GM21737 (cell line): ENCODE measurements at regions not wholly inside any gene's neighbourhood (a gene's known extent, or its start where the extent isn't known, plus 50 kb on each side); places are given as distances from the start of the nearest gene placed in this dataset.
"Not testable (repeated sequence)": the region's sequence is repeated elsewhere in the genome, so short reads cannot be mapped to it uniquely, and the experiment has no call there.

Source experiments
- ATAC-seq: cut with Tn5 transposase; IDR thresholded peaks from one replicate; pipeline ENCODE4 v1.9.1; 2021; ENCODE audit warnings: mild to moderate bottlenecking, moderate library complexity; ENCODE audit not compliant: unreplicated experiment

DNA sequence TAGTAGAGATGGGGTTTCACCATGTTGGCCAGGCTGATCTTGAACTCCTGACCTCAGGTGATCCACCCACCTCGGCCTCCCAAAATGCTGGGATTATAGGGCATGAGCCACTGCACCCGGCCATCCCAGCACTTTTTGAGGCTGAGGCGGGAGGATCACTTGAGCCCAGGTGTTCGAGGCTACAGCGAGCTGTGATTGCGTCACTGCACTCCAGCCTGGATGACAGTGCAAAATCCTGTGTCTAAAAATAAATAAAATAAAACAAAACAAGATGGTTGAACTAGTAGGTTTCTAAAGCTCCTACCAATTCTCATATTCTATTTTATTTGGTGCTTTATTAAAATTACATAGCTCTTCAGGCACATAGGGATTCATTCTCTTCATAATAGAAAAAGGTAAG is 890.3 kb upstream of the AUTS2 start:
- ATAC-seq = no peak

DNA sequence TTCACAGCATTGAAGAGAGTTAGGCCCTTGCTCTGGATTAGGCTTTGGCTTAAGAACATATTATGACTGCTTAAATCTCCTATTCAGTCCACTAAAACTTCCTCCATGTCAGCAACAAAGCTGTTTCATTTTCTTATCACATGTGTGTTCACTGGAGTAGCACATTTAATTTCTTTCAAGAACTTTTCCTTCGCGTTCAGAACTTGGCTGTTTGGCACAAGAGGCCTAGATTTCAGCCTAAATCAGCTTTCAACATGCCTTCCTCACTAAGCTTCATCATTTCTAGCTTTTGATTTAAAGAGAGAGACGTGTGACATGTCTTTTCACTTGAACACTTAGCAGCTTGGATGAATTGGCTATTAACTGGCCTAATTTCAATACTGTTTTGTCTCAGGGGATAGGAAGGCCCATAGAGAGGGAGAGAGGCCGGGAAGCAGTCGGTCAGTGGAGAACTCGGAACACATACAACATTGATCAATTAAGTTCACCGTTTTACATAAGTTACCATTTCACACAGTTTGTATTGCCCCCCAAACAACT is 885.2 kb upstream of the AUTS2 start:
- ATAC-seq = no peak

DNA sequence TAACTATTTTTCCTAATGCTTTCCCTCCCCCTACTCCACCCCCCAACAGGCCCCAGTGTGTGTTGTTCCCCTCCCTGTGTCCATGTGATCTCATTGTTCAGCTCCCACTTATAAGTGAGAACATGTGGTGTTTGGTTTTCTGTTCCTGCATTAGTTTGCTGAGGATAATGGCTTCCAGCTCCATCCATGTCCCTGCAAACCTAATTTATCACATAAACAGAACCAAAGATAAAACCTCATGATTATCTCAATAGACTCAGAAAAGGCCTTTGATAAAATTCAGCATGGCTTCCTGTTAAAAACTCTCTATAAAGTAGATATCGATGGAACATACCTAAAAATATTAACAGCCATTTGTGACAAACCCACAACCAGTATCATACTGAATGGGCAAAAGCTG is 884.1 kb upstream of the AUTS2 start:
- ATAC-seq = not testable (repeated sequence)

DNA sequence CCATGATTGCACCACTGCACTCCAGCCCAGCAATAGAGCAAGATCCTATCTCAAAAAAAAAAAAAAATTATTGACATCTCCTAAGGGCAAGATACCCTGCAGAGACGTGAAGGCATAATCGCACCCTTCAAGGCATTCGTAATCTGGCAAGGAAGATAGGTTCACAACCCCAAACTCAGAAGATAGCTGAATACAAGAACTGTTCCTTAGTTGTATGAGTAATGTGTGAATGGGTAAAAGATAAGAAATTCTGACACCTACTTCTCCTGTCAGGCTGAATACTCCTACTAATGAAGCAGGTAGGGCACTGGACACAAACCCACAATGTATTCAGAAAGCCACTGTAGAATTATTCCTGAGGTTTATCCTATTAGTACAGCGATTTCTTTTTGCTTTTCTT is 882.4 kb upstream of the AUTS2 start:
- no peak for ATAC-seq

DNA sequence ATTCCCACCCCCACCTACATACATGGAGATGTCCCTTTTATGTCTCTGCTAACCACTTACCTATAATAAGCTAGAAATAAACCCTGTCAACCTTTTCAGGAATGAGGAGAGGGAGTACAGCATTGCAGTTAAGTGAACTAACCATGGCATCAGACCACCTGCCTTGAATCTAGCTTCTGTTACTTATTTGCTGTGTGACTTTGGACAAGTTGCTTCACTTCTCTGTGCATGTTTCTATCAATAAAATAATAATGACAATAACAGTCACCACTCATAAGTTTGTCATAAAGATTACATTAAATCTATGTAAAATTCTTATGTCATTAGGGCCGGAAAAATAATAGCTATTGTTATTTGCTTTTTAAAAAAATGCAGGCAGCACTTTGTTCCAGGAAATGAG is 881.1 kb upstream of the AUTS2 start:
- ATAC-seq = no peak

DNA sequence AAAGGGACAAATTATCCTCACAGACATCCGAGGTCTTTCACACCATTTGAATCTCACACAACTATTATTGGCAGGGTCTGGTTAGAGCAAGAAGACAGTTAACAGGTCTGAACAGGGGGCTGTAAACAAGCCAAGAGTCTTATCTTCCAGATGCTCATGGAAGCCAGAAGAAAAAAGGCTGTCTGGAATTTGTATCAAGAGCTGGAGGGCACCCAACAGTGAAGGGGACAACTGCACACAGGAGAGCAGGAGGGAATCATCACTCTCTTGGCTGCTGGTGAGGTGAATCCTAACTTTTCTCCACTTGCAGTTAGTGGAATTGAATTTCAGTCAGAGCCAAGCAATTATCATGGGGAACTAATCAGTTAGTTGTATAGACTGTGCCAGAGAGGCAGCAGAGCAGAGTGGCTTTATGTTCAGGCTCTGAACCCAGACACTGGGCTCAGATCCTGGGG is 880.2 kb upstream of the AUTS2 start:
- no peak for ATAC-seq

DNA sequence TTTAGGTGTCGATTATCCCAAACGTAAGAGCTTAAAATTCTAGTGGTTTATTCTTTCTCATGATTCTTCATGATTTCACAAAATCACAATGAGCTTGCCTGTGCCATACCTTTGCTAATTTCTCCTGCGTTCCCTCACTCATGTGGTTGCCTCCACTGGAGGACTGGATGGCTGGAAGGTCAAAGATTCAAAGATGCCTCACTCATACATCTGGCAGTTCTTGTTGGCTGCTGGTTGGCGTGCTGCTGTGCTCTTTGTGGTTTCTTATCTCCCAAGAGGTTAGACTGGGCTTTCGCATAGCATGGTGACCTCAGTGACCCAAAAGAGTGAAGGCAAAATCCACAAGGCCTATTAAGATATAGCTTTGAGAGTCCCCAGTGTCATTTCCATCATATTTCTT is 877.6 kb upstream of the AUTS2 start:
- ATAC-seq = no peak

DNA sequence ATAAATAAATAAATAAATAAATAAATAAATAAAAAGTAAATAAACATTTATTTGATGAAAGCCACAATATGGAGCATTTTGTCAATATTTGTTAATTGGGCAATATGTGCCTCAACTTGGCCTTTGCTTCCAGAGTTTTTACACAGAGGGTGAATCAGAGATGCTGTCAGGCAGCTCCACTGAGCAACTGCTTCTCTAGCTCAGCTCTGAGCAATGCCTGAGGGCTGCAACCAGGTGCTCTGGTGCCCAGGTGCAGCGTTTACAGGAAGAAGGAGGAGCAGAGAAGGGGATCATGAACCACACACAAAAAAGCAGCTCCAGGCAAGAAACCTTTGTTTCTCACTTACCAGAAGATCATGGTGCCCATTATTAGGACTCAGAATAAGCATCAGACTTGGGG is 876.2 kb upstream of the AUTS2 start:
- ATAC-seq = no peak

DNA sequence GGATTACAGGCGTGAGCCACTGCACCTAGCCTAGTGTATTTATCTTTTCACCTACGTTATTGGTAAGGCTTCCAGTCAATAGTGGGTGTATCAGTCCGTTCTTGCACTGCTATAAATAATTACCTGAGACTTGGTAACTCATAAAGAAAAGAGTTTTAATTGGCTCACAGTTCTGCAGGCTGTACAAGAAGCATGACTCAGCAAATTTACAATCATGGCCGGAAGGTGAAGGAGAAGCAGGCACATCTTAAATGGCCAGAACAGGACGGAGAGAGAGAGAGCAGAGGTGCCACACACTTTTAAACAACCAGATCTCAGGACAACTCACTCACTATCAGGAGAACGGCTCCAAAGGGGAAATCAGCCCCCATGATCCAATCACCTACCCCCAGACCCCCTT is 873.3 kb upstream of the AUTS2 start:
- ATAC-seq = no peak

DNA sequence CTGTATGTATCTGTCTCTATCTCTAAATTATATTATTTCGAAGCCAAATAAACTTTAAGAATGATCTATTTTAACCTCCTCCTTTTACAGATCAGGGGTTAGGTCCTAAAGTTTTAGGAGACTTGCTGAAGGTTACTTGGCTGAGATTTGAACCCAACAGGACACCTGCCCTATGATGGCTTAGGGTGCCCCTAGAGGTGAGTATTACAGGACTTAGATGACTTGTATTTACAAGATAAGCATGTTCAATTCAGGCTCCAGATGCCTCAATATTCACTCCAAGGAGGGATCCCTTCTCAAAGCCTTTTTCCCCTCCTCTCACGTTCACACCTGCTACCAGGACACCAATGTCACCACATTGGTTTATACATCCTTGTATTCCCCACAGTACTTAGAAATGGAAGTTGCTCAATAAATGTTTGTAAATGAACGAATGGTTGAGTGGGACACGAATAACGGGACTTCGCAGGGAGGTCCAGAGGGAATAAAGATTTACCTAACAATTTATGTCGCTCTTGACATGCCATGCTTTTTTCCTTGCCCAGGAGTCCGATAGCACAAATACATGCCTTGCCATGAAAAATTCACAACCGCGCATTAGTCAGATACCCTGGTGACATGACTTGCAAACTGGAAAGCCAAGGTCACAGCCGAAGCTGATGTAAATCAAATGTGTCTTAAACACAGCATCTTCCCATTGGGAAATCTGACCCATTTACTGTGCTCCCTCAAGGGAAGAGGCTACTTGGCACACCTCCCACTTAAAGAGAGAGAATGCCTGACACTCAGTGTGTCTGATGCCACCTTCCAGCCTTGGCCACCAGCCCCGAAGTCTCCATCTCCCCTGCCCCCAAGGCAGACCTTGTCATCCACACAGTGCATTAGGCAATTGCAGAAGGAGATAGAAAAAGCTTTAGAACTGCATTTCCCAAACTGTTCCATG is 872.2 kb upstream of the AUTS2 start:
- ATAC-seq = no peak

DNA sequence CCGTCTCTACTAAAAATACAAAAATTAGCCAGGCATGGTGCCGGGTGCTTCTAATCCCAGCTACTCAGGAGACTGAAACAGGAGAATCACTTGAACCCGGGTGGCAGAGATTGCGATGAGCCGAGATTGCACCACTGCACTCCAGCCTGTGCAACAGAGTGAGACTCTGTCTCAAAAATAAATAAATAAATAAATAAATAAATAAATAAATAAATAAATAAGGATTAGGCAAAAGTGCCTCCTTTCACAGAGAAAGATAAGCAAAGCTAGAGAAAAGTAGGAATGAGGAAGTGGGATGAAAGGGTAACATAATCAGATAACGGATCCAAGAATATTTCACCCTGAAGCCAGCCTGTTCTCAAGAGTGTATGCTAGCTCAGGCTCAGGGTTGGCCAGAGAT is 869.6 kb upstream of the AUTS2 start:
- ATAC-seq = not testable (repeated sequence)

DNA sequence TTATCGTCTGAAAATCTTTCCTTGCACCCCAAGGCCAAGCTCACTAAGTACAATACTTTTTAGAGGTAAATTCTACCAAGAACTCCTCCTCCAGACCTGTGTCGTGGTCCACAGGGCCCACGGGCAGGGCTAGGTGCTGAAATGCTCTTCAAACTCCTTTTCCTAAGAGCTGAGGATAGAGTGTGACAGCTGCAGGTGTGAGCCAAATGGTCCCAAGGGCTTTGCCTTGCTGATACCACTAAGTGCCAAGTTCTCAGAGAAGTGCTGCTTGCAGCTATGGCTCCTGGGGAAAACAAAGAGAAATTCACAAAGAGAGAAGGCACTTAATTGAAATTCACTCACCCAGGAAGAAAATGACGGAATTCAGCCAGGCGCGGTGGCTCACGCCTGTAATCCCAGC is 868.9 kb upstream of the AUTS2 start:
- no peak for ATAC-seq

DNA sequence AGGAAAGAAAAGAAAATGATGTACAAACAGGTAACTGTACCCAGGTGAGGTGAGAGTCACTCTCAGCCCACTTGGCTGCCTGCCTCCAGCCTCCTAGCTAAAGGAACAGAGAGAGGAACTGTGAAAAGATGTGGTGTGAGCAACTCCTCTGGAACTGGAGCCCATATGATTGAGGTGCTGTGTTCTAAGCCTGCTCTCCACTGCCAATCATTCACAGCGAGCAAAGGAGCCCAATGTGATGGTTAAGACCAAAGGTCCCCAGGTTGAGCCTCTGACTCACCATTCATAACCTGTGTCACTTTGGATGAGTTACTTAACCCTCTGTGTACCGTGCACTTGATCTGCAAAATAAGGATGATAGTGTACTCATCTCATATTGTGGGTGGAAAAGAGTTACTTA is 868.1 kb upstream of the AUTS2 start:
- no peak for ATAC-seq

DNA sequence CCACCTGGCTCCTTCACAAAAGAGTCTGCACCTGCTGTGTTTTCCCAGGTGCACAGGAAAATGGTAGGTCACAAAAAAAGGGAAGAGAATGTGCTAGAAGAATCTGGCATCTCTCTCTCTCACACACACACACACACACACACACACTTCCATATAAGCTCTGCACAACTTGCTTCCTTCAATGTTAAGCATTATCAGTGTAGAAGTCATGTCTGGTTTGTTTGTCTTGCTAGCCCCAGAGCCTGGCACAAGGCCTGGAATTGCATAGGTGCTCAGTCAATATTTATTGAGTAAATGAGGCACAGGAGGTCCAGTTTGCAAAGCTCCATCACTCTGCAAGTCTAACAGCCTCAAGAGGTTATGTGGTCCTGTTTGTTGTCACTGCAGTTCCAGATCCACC is 867.3 kb upstream of the AUTS2 start:
- no peak for ATAC-seq

DNA sequence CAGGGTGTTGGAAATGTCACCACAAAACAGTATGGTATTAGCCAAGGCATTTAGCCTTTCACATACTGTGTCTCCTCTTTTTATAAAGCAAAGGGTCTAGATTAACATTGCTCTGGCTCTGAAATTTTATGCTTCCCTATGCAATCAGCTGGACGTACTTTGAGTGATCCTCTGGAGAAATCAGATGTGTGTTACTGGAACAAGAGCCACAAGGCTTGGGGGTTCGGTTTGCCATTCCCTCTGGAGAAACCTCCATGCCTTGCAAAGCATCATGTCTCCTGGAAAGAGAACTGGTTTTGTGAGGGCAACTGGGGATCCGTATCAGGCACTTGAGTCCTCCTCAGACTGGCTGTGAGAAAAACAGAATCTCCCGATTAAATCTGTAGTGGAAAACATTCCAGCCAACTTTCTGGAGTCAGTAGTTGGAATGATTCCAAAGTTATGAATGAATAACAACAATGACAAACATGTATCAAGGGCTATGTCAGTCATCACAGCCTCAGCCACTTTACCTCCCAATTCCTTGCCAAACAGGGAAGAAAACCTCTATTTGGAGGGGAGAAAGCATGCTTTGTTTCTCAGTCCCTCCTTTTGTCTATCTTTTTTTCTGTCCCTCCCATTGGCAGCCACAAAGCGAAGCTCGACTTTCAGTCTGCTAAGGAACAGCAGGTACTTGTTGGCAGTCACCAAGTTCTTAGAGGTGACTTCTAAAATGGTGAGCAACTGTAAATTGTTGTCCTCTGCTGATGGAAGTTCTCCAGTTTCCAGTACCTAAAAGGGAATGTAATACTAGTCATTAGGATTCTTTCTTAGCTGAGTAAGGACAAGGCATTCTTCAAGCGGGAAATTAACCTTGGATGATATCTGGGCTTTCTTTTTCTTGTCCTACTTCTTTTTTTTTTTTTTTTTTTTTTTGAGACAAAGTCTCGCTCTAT is 864.8 kb upstream of the AUTS2 start:
- ATAC-seq = no peak

DNA sequence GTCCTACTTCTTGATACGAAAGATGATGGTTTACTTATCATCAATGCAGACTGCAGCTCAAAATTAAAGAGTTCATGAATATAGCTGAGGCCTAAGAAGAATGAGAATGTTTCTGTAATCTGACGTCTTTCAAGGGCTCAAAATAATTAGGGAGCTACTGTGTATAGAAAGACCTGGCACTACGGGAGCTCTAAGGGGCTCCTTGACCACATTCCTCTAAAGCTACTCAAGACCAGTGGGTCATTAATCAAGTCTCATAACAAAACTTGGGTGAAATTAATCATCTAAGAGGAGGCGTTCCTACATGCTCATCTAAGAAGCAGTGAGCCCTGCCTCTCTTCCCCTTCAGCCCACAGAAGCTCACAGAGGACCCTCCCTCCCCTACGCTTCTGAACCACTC is 863.8 kb upstream of the AUTS2 start:
- ATAC-seq = no peak

DNA sequence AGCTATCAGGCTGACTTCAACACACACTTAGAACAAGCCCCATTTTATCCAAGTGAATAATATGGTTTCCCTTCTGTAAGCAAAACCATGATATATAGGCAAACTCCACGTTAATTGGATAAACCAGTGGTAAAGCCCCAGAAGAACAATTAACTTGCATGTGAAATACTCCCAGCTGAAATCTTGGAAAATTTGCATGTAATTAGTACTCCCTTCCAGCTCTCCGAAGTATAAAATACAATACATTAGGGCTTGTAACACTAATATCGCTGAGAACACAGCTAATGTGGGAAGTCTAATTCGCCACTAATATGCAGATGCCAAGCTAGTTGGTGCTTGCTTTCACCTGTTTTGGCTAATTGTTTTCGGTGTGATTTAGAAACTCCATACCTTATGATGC is 859.0 kb upstream of the AUTS2 start:
- ATAC-seq = no peak

DNA sequence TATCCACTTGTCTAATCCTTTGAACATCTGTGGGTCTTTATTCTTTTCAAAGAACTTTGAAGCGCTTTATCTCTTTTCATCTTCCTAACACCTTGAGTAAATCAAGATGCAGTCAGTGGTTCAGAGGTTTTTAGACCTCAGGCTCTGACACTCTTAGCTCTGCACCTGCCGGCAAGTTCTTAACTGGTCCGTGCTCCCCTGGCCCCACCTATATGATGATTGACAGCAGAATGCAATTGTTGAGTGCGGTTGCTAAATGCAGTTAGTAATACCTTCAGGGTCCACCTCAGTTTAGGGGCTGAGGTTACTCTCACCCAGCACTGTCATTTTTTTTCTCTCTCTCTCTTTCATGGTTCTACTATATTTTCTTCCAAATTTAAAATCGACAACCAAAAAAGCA is 854.2 kb upstream of the AUTS2 start:
- no peak for ATAC-seq

DNA sequence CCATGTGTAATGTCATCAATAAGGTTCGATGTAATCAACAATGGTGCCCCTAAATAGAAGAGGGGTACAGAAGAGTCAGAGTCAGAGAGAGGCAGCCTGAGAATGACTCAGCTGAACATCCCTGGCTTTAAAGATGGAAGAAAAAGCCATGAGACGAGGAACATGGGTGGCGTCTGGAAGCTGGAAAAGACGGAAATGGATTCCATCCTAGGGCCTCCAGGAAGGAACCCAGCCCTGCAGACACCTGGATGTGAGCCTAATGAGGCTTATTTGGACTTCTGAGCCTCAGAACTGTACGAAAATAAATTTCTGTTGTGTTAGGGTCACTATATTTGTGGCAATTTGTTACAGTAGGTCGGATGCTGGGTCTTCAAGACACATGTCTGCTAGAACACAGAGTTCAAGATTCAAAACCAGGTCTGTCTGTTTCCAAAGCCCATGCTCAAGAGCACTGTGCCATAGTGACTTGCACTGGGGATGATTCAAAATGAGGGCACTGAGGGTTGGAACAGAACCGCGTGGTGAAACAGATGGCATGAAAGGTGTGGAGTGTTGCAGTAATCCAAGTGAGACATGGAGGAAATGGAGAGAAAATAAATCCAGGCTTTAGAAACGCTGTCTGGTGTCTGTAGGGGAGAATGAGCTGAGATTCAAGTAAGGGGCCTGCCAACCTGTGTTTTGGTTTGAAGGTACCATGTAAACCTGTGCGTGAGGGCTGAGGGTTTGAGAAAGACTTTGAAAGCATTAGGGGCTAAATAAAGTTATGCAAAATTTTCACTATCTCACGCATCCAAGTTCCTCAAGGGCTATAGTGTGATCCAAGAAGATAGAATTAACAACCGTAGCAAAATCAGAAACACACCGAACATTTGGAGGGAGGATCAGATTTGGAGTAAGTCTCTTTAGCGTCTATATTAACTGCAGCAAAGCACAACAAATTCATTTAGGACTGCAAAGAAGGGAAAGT is 849.1 kb upstream of the AUTS2 start:
- ATAC-seq = no peak

DNA sequence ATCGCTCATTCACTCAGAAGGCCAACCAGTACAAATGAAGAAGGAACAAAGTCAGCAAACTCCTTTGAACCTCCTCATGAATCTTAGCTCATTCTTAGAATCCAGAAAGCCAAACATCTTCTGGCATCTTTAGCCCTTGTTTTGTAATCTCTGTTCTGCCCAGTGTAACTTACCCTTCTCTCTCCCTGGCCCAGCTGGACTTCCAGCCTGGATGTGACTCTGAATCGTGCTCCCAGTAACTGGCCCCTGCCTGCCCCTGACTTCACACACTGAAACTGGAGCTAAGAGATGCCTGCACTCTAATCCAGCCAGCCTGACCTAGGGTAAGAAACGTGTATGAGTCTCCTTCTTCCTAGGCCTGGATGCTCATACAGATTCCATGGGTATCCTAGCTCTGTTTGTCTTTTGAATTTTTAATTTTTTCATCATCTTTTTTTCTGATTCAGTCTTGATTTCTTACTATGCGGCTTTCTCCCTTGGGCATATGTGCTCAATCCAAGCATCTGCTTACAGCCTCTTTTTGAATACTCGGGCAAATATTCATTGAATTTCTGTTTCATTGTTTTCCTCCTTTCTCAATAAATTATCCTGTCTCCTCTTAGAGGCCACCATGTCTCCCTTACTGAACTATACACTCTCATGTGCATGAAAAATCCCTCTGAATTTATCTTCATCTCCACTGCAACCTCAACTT is 845.6 kb upstream of the AUTS2 start:
- ATAC-seq = no peak
